ENCODE measurements at regions not wholly inside any gene's neighbourhood (a gene's known extent, or its start where the extent isn't known, plus 50 kb on each side); places are given as distances from the start of the nearest gene placed in this dataset.

DNA sequence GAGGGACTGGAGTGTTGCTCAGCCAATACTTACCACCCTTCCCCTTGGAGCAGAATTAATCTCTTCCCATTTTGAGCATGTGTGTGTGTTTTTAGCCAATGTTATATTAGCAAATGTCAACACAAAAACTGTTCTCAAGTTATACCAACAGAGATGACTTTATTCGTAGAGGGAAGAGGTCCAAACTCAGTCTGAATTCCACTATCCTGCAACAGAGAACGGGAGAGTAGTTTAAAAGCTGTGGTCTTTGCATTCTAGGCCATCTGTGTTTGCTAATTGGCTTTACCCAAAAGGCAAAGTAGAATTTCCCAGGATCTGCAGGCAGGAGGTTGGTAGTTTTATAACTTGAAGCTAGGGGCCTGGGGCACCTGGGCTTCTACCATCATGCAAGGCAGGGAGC is 847.9 kb upstream of the TMEM132C start:
- TF ChIP-seq, protein P1, sequence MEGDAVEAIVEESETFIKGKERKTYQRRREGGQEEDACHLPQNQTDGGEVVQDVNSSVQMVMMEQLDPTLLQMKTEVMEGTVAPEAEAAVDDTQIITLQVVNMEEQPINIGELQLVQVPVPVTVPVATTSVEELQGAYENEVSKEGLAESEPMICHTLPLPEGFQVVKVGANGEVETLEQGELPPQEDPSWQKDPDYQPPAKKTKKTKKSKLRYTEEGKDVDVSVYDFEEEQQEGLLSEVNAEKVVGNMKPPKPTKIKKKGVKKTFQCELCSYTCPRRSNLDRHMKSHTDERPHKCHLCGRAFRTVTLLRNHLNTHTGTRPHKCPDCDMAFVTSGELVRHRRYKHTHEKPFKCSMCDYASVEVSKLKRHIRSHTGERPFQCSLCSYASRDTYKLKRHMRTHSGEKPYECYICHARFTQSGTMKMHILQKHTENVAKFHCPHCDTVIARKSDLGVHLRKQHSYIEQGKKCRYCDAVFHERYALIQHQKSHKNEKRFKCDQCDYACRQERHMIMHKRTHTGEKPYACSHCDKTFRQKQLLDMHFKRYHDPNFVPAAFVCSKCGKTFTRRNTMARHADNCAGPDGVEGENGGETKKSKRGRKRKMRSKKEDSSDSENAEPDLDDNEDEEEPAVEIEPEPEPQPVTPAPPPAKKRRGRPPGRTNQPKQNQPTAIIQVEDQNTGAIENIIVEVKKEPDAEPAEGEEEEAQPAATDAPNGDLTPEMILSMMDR (conservative IDR thresholded peaks at IDR 0.05): no peak

GRCh38 chr12:127421614-127422013 is 845.4 kb upstream of the TMEM132C start:
- no peak overlapping the region for H3K27ac ChIP-seq
- TF ChIP-seq, protein P1 (conservative IDR thresholded peaks at IDR 0.05): no peak

More for the DNA sequence above, 847.9 kb upstream of the TMEM132C start:
- no peak overlapping the region for H3K27ac ChIP-seq

DNA sequence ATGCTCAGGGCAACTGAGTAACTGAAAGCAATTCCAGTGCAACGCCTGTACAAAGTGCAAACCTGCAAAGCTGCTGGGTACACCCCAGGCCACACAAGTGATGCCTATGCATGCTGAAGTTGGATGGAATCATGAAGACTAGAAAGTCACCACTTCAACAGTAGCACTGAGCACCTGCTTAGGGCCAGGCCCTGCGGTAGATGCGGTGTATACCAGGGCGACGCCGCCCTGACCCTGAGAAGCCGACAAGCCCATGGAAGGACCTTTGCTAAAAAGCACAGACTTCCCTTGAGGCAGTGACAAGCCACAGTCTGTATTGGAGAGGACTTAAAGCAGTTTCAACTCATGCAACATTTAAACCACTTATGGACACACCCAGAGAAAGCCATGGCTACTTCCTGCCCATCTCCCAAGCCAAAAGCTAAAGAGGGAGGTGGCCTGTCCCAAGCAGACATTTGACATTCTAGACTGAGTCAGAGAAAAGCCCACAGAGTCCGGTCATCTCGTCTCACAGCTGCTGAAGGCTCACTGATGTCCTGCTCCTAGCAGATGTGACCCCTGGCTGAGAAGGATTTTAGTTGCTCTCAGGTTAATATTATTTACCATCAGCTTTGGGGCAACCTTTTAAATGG is 843.9 kb upstream of the TMEM132C start:
- no peak overlapping the region for H3K27ac ChIP-seq
- TF ChIP-seq, protein P1 (conservative IDR thresholded peaks at IDR 0.05): no peak

- TF ChIP-seq, protein P1 (conservative IDR thresholded peaks at IDR 0.05): no peak
- no peak overlapping the region for H3K27ac ChIP-seq
These were observed 841.5 kb upstream of the TMEM132C start for GRCh38 chr12:127425474-127425873.

DNA sequence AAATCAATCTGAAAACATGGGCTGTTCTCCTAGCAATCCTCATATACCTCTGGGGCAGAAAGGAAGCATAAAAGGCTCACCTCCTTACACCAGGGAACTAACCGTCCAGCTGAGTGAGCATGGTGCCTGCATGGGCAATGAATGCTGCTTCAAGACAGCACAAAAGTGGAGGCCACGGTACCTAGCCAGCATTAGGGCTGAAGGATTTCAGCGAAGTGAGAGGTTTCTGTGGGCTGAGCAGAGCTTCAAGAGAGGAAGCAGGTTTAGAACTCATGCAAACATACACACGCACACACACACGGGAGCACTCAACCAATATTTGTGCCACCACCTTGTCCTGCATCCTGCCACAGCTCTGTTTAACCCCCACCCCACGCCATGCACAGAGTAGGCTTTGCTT is 838.5 kb upstream of the TMEM132C start:
- TF ChIP-seq, protein P1 (conservative IDR thresholded peaks at IDR 0.05): no peak
- H3K27ac ChIP-seq: no peak overlapping the region

GRCh38 chr12:127429551-127430285 is 837.3 kb upstream of the TMEM132C start:
- no peak overlapping the region for H3K27ac ChIP-seq
- TF ChIP-seq, protein P1 (conservative IDR thresholded peaks at IDR 0.05): no peak

GRCh38 chr12:127430401-127430800 is 836.6 kb upstream of the TMEM132C start:
- TF ChIP-seq, protein P1 (conservative IDR thresholded peaks at IDR 0.05): no peak
- no peak overlapping the region for H3K27ac ChIP-seq

Data from VCaP (cell line).